ENCODE measurements at regions not wholly inside any gene's neighbourhood (a gene's known extent, or its start where the extent isn't known, plus 50 kb on each side); places are given as distances from the start of the nearest gene placed in this dataset.
"Not testable (repeated sequence)": the region's sequence is repeated elsewhere in the genome, so short reads cannot be mapped to it uniquely, and the experiment has no call there.

DNA sequence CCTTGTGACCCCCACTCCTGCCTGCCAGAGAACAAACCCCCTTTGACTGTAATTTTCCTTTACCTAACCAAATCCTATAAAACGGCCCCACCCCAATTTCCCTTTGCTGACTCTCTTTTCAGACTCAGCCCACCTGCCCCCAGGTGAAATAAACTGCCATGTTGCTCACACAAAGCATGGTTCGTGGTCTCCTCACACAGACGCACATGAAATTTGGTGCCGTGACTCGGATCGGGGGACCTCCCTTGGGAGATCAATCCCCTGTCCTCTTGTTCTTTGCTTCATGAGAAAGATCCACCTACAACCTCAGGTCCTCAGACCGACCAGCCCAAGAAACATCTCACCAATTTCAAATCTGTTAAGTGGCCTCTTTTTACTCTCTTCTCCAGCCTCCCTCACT is 179.0 kb downstream of the RASEF start:
- intact Hi-C loops (cut with micrococcal nuclease) = not testable (repeated sequence)

- intact Hi-C loops (cut with micrococcal nuclease) = no loop called here
Observed at GRCh38 chr9:82890401-82890800, 172.5 kb downstream of the RASEF start.

DNA sequence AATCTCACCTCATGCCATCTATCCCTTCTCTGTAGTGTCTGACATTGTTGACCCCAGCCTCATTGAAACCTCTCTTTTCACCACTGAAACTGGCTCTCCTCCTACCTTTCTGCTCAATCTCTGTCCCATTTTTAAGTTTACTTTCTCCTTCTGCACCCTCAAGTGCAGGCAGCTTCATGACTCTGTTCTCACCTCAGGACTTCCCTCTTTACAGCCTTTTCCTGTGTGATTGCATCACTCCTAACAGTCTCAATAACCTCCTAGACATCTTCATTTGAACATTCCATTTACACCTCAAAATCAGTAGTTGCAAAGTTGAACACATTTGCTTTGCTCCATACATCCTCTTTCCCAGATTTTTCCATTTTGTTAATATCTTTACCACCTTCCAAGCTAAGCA is 172.1 kb downstream of the RASEF start:
- intact Hi-C loops (cut with micrococcal nuclease) = no loop called here

DNA sequence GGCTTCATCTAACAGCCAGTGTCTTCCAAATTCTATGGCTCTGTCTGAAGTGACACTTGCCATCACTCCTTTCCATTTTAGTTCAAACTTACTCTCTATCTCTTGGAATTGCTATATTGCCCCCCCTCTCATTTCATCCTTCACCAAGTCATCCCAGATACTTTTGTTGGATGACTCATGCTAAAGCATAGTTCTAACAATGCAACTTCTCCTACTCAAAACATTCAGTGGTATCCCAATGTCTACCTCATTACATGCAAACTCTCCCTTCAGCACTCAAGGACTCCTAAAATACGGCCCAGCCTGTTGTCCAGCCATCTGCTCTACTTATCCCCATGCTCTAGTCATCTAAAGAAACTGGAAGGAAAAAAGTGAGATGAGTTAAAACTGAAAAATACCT is 171.6 kb downstream of the RASEF start:
- intact Hi-C loops (cut with micrococcal nuclease) = no loop called here

DNA sequence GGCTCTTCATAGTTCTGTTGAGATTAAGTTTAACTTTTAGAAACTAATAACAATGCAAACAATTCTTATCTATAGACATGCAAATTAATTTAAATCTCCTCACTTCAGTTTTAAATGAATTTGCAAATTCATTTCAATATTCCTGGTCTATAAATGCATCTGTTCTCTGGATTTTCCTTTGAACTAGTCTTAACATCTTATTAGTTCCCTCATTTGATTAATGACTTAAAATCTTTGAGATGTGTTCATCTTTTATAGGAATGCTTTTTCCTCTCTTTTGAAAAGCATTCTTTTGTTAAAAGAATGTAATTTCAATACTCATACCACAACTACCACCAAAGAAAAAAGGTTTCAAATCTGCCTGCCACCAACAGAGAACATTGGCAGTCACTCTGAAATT is 169.4 kb downstream of the RASEF start:
- intact Hi-C loops (cut with micrococcal nuclease) = no loop called here

DNA sequence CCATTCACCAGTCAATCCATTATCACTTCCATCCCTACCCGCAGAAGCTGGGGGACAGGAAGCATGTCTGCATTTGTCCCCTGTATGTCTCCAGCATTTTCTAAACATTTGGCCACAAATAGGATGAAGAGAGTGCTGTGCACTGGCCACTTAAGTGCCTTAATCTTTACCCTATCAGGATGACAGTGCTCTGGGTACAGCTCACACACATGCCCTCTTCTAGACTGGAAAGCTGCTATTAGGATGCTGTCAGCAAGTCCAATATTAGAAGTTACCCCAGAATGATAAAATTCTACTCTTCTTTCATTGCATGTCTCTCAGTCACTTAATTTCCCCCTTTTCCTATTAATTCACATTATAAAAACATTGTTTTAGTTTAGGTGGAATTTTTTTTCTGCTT is 168.4 kb downstream of the RASEF start:
- intact Hi-C loops (cut with micrococcal nuclease) = no loop called here

DNA sequence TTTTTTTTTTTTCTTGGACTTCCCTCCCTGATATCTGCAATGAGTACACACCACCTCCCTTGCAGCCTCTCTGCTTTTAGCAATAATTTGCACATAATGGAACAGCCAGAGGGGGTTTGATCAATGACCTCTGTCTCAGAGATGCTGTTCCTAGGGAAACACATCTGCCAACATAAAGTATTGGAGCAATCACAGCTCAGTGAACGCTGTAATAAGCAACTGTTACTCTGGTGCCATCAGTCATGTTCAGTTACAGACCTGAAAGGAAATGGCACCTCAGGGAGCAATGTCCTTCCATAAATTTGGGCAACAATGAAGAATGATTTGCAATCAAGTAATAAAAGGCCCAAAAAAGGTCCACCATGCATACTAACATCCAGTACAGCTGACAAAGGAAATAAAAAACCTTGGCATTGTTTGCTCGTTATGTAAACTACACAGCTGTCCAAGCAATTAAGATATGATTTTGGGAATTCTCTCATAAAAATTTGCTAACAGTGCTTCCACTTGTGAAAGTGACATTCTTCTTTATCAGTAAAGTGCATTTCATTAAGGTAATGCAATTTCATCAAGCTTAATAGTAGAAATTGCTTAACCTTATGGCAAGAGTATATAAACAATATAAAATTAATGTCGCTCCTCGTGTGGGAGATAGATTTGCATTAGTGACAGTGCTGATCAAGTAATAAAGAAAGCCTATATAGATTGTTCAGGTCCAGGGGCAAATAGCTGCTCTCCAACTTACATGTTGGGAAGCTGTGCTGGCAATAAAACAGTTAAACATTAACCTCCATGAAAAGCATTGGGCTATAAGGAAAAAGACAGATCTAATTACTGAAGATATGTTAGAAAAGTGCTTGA is 167.8 kb downstream of the RASEF start:
- intact Hi-C loops (cut with micrococcal nuclease) = no loop called here

DNA sequence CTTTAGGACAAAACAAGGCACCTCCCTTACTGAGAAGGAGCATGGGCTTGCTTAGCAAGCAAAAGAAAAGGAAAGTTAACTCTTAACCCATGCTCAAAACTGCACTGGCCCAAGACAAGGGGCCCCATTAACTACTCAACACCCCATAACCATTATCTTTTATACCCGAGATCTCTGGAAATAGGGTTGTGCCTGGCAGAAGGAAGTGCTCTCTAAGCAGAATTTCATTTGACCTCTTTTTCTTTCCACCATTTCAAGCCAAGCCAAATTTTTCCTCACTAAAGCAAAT is 167.2 kb downstream of the RASEF start:
- intact Hi-C loops (cut with micrococcal nuclease) = no loop called here

GRCh38 chr9:82903503-82903902 is 159.4 kb downstream of the RASEF start:
- intact Hi-C loops (cut with micrococcal nuclease) = no loop called here

DNA sequence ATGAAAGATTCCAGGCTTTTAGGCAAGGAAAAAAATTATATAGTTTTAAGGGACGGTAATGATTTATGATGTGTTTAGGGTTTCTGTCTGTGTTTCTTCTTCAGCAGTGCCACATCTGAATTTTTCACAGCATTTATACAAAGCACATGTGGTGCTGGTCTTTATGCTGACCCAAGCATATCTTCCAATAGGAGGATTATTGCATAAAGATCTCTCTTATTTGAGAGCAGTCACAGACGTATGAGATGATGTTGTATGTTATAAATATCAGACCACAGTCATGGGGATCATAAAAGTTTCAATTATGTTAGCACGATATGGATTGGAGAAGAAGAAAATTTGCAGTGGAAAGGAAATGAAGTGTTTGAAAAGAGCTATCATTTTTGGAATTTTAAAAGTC is 150.9 kb downstream of the RASEF start:
- intact Hi-C loops (cut with micrococcal nuclease) = no loop called here

DNA sequence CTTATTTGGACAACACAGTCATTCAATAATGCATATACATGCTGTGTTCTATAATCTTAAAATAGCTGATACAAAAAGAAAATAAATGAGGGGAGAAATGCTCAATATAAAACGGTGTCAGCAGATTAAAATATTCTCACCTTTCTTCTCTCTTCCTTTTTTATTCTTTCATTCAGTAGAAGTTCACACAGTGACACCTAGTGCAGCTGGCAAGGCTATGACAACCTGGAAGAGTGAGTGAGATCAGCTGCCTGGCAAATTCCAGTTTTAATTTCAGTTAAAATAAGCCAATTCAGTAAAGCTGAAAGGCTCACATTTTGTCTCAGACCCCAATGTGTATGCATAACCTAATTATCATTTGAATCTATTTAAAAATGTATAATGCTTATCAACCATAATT is 150.3 kb downstream of the RASEF start:
- intact Hi-C loops (cut with micrococcal nuclease) = no loop called here

- intact Hi-C loops (cut with micrococcal nuclease) = not testable (repeated sequence)
Observed at GRCh38 chr9:82916238-82916637, 146.7 kb downstream of the RASEF start.

DNA sequence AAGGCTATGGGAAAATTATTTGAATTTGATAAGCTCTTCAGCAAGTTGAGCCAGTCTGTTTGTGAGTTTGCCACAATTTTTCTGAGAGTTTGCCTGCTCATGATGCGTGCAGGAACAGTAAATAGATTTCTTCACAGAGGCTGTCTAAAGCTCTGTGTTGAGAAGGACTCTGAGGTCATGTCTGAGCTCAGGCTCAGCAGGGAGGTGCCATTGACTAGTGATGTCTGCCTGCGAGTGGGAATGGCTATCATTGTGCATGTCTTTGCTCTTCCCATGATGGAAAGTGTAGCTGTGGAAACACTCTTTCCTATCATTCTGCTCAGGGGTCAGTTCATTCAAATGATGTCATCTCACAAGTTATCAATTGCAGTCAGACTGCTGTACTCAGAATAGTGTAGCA is 142.8 kb downstream of the RASEF start:
- intact Hi-C loops (cut with micrococcal nuclease) = no loop called here

- intact Hi-C loops (cut with micrococcal nuclease) = no loop called here
Observed at GRCh38 chr9:82922686-82923085, 140.3 kb downstream of the RASEF start.

DNA sequence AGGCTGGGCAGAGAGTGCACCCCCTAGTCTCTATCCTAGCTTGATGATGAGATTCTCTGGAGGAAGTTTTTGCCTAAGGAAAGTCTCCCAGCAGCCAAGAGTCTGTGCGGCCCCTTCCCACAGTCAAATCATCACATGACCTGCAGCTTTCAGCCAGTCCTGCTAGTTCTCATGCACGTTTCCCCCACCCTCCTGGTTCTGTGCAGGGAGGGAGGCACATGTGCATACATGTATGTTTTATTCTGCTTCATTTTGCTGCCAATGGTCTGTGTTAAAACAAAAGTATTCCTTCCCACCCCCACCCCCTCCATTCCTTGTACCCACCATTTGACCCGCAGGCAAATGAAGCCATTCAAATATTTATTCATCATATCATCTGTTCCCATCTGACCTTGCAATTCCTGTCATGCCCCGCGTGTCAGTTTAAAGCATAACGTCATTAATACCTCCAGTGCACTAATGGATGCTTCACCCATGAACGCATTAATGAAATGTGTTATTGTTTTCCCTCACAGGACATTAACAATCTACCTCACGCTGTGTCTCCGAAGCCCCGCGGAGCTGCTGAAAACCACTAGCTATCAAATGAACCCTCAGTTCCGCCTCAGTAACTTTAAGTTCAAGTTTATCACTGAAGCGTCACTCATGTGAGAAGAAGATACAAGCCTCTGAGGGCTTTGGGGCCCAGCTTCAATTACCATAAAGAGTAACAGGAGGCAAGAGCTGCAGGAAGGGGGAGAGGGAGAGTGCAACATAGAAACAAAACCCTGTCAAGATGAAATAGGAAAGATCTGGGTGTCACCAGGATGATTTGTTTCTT is 139.6 kb downstream of the RASEF start:
- intact Hi-C loops (cut with micrococcal nuclease) = no loop called here

DNA sequence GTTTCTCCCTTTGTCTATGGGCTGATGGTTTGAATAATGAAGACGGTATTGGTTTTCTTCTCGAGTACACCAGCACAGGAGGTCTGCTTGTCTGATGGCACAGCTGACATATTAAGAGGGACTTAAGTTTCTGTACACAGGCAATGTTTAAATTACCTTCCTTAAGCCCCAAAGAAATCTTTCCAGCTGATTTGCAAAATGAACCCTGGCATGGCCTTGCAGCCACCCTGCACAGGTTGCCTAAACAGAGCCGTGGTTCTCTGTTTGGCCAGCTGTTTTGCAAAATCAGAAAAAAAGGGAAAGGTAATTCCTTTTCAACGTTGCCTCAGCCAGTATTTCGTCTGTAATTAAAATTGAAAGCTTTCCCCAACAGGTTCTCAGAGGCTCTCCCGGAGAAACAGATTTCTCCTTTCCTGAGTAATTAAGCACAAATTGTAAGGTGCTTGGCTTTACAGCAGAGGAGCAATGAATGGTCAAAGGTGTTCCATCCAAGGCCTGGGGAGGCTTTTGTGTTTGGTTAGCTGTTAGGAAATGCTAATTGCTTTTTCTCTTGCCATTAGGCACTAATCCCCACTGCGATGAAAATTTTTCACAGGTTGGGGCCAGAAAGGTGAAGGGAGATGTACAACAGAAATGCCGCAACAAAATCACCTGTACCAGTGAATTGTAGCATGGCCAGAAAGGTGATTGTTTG is 138.9 kb downstream of the RASEF start:
- intact Hi-C loops (cut with micrococcal nuclease) = no loop called here
